Kidney epithelial cell (primary cell): ENCODE measurements at regions not wholly inside any gene's neighbourhood (a gene's known extent, or its start where the extent isn't known, plus 50 kb on each side); places are given as distances from the start of the nearest gene placed in this dataset.

Experiments
- DNase-seq: peaks from one replicate; pipeline ENCODE4 v3.0.0-alpha.2; 2010; ENCODE audit warnings: low read depth
- H3K27me3 ChIP-seq: 2 replicates; pipeline ENCODE4 v1.6.0; 2011; ENCODE audit warnings: low read length; ENCODE audit not compliant: control insufficient read depth, insufficient read depth
- H3K36me3 ChIP-seq: 2 replicates; pipeline ENCODE4 v1.5.1; 2011; ENCODE audit warnings: low read length; ENCODE audit not compliant: control insufficient read depth, insufficient read depth
- H3K4me3 ChIP-seq: 2 replicates; pipeline ENCODE4 v1.5.1; 2011; ENCODE audit warnings: low read depth, mild to moderate bottlenecking, control low read depth, low read length
- TF ChIP-seq, protein P1 (sequence below): IDR thresholded peaks from 2 replicates; pipeline ENCODE4 v1.5.1; 2011; ENCODE audit warnings: mild to moderate bottlenecking, moderate library complexity, low read length, control low read depth, inconsistent platforms; ENCODE audit not compliant: insufficient read depth, poor library complexity, severe bottlenecking

DNA sequence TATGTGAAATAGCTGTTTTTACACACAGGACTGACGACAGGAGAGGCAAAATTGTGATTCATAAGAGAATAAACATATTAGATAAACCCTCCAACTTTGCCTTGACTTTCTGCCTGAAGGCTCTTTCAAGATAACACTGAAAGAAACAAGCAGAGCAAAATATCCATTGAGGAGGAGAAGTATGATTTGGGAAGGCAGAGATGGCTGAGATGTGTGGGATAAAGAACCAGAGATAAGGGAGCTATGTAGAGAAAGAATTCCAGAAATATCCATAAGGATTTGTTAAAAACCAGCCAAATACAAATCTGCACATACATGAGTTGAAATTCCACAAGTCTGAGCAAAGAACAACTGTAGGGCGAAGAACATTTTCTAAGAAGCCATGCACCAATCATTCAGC lies 1064.7 kb downstream of the PLA2G4A start:
- no peak for DNase-seq
- Histone ChIP-seq H3K36me3 (no peaks in the 10 kb centered on the region), H3K27me3 (no peaks in the 10 kb centered on the region), H3K4me3 (no peak overlapping the region)
- TF ChIP-seq, protein P1, sequence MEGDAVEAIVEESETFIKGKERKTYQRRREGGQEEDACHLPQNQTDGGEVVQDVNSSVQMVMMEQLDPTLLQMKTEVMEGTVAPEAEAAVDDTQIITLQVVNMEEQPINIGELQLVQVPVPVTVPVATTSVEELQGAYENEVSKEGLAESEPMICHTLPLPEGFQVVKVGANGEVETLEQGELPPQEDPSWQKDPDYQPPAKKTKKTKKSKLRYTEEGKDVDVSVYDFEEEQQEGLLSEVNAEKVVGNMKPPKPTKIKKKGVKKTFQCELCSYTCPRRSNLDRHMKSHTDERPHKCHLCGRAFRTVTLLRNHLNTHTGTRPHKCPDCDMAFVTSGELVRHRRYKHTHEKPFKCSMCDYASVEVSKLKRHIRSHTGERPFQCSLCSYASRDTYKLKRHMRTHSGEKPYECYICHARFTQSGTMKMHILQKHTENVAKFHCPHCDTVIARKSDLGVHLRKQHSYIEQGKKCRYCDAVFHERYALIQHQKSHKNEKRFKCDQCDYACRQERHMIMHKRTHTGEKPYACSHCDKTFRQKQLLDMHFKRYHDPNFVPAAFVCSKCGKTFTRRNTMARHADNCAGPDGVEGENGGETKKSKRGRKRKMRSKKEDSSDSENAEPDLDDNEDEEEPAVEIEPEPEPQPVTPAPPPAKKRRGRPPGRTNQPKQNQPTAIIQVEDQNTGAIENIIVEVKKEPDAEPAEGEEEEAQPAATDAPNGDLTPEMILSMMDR = no peak

DNA sequence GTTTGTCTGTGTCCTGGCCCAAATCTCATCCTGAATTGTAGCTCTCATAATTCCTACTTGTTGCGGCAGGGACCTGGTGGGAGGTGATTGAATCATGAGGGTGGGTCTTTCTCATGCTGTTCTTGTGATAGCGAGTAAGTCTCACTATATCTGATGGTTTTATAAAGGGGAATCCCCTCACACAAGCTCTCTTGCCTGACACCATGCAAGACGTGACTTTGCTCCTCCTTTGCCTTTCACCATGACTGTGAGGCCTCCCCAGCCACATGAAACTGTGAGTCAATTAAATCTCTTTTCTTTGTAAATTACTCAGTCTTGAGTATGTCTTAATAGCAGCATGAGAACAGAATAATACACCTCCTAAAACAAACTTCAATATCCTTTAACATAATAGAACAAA lies 1065.6 kb downstream of the PLA2G4A start:
- Histone ChIP-seq H3K4me3 (no peak overlapping the region), H3K36me3 (no peaks in the 10 kb centered on the region), H3K27me3 (no peaks in the 10 kb centered on the region)
- TF ChIP-seq, protein P1 = no peak
- no peak for DNase-seq

DNA sequence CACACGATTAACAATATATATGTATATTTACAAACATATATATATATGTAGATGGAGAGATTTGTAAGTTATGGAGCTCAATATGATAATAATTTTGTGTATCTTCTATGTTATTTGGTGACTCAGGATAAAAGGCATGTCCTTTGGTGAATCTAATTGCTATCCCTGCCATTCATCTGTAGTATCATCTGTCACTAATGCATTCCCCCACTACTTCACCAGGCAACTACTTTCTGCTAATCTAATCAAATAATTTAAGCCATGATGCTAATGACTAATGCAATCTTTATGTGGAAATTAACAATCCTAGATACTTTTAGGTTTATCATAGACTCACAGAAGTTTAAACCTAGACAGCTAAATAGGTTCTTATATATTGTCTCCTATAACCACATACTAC lies 1074.5 kb downstream of the PLA2G4A start:
- Histone ChIP-seq H3K4me3 (no peak overlapping the region), H3K36me3 (no peaks in the 10 kb centered on the region), H3K27me3 (no peaks in the 10 kb centered on the region)
- TF ChIP-seq, protein P1 = no peak
- no peak for DNase-seq

DNA sequence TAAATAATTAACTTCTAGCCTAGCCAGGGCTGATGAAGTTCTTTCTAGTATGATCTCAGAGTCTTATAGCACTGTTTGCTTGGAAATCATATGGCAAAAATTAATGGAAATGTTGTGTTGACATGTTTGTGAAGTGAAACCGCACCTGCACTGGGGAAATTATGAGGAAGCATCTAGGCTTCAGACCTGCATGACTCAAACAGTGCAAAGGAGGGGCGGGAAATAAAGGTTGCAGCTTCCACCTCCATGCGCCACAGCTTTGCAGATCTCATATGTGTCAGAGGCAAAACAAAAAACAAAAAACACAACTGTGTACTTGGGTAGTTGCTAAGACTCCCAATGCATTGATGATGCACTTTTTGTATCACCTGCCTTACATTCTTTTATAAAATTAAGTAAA lies 1080.6 kb downstream of the PLA2G4A start:
- DNase-seq = no peak
- no peak overlapping the region for H3K4me3 ChIP-seq
- no peaks in the 10 kb centered on the region for H3K36me3 ChIP-seq
- H3K27me3 ChIP-seq = no peaks in the 10 kb centered on the region
- TF ChIP-seq, protein P1 = no peak

DNA sequence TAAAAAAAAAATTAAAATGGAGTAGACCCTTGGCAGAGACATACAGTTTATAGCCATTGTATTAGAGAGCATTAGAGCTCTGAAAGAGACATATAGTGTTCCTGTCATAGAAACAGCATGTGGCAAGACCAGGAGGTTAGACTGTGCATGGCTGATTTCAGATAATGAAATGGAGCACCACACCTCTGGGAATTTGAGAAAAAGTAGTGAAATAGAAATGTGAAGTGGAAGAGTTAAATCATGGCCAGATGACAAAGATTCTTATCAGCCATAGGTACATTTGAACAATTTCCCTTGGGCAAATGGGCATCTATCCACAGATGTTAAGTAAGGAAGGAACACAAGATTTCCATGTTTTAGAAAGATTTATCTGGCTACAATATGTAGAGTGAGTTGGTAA lies 1083.1 kb downstream of the PLA2G4A start:
- TF ChIP-seq, protein P1 = no peak
- no peaks in the 10 kb centered on the region for H3K36me3 ChIP-seq
- DNase-seq = no peak
- H3K4me3 ChIP-seq = no peak overlapping the region
- no peaks in the 10 kb centered on the region for H3K27me3 ChIP-seq

DNA sequence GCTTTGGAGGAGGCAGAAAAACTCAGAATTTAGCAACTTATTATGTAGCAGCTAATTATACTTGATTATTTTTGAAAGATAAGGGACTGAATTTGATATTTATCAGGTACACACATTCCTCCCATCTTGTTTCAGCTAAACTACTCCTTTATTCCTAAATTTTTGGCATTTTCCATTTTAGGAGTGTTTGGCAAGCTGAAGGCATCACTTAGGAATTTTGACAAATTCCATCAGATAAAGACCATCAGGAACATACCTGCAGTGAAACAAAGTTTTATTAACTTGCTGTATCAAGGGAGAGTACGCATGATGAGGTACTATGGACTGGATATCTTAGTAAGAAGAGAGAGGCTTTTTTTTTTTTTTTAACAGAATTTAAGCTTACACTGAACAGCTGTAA lies 1092.2 kb downstream of the PLA2G4A start:
- no peak for DNase-seq
- Histone ChIP-seq H3K27me3 (no peaks in the 10 kb centered on the region), H3K4me3 (no peak overlapping the region), H3K36me3 (no peaks in the 10 kb centered on the region)
- TF ChIP-seq, protein P1 = no peak
